Aorta (tissue), 5 donors: ENCODE measurements at regions not wholly inside any gene's neighbourhood (a gene's known extent, or its start where the extent isn't known, plus 50 kb on each side); places are given as distances from the start of the nearest gene placed in this dataset.

ENCODE experiments used
- ATAC-seq: fragments of 200-7000 bp; cut with Tn5 transposase; one replicate; pipeline ENCODE4 v1.9.1; 2022; ENCODE audit warnings: moderate library complexity; ENCODE audit not compliant: low FRiP score
- DNase-seq, 2 donors: peaks; one replicate each; pipeline ENCODE4 v3.0.0-alpha.2; 2020
- H3K27ac ChIP-seq, 2 donors: one replicate each; pipeline ENCODE4 v1.5.1; 2013; ENCODE audit warnings: low read length in 2 of 2, mild to moderate bottlenecking in 2 of 2, moderate library complexity in 2 of 2, control low read depth in 1 of 2, inconsistent platforms in 1 of 2, low read depth in 1 of 2
- H3K27me3 ChIP-seq, 2 donors: one replicate each; pipeline ENCODE4 v1.6.1; 2013; ENCODE audit warnings: control low read depth in 1 of 2, low read length in 1 of 2, mild to moderate bottlenecking in 1 of 2, moderate library complexity in 1 of 2; ENCODE audit not compliant: insufficient read depth in 2 of 2, control insufficient read depth in 1 of 2
- H3K36me3 ChIP-seq, 2 donors: one replicate each; pipeline ENCODE4 v1.6.1; 2013; ENCODE audit warnings: control low read depth in 1 of 2, low read length in 1 of 2, mild to moderate bottlenecking in 1 of 2; ENCODE audit not compliant: insufficient read depth in 2 of 2, control insufficient read depth in 1 of 2
- H3K4me1 ChIP-seq, 2 donors: one replicate each; pipeline ENCODE4 v1.6.1; 2013; ENCODE audit warnings: low read length in 2 of 2, control low read depth in 1 of 2, mild to moderate bottlenecking in 1 of 2, moderate library complexity in 1 of 2; ENCODE audit not compliant: insufficient read depth in 2 of 2, control insufficient read depth in 1 of 2
- H3K4me3 ChIP-seq, 2 donors: one replicate each; pipeline ENCODE4 v1.5.1; 2013; ENCODE audit warnings: low read length in 2 of 2, control low read depth in 1 of 2, mild to moderate bottlenecking in 1 of 2
- H3K9me3 ChIP-seq: one replicate; pipeline ENCODE4 v1.6.1; 2013; ENCODE audit warnings: mild to moderate bottlenecking, low read length; ENCODE audit not compliant: control insufficient read depth
- WGBS, 2 donors: extraction: QIAGEN DNeasy Blood & Tissue Kit; methylation state at CpG; one replicate each; pipeline ENCODE4 v1.1.7; 2013; 5-methylcytosine and 5-hydroxymethylcytosine counted together
- intact Hi-C, 2 donors: fragments of 100-400 bp; cut with DNase I; formaldehyde crosslinking; loops; one replicate each; pipeline versions ENCODE4 v1.14.2 to v1.15.0; 2022
- donor health status: healthy with polysubstance abuse.
- donor health status: Bipolar disorder and iron deficiency.
- donor health status: DM: no; HTN: no; CAD: no.
- donor health status: DM: no; HTN: no; CAD: no.
- donor health status: DM: yes; HTN: yes; CAD: no.

- Histone ChIP-seq H3K4me1 (no peaks in the 10 kb centered on the region), H3K27ac (no peak overlapping the region), H3K4me3 (no peak overlapping the region), H3K27me3 (no peaks in the 10 kb centered on the region), H3K9me3 (no peaks in the 10 kb centered on the region), H3K36me3 (no peaks in the 10 kb centered on the region)
- DNase-seq (no peak), ATAC-seq (no peak)
- WGBS, 2 donors, result 80 to 91% methylated on average over 1 of the region's 1 CpG
- intact Hi-C loops, result no loop called here
Observed at GRCh38 chr9:28805197-28805596, 1231.9 kb upstream of the C9orf72 start.

- Histone ChIP-seq H3K27me3 (no peaks in the 10 kb centered on the region), H3K4me1 (no peaks in the 10 kb centered on the region), H3K9me3 (no peaks in the 10 kb centered on the region), H3K27ac (no peak overlapping the region), H3K36me3 (no peaks in the 10 kb centered on the region), H3K4me3 (no peak overlapping the region)
- DNase-seq, result no peak
- no peak for ATAC-seq
- intact Hi-C loops, result no loop called here
Observed at GRCh38 chr9:28808042-28808441, 1234.8 kb upstream of the C9orf72 start.

GRCh38 chr9:28810388-28811075 lies 1237.3 kb upstream of the C9orf72 start:
- 50 to 60% methylated on average over 1 of the region's 1 CpG for WGBS, 2 donors
- no peak overlapping the region for H3K27ac ChIP-seq
- intact Hi-C loops, result no loop called here
- no peaks in the 10 kb centered on the region for H3K9me3 ChIP-seq
- no peaks in the 10 kb centered on the region for H3K27me3 ChIP-seq
- no peak for ATAC-seq
- no peak for DNase-seq
- no peak overlapping the region for H3K4me3 ChIP-seq
- no peaks in the 10 kb centered on the region for H3K36me3 ChIP-seq
- no peaks in the 10 kb centered on the region for H3K4me1 ChIP-seq

GRCh38 chr9:28820741-28821140 lies 1247.5 kb upstream of the C9orf72 start:
- Histone ChIP-seq H3K27me3 (no peaks in the 10 kb centered on the region), H3K27ac (no peak overlapping the region), H3K4me3 (no peak overlapping the region), H3K9me3 (no peaks in the 10 kb centered on the region), H3K4me1 (no peaks in the 10 kb centered on the region), H3K36me3 (no peaks in the 10 kb centered on the region)
- intact Hi-C loops, result no loop called here
- DNase-seq (no peak), ATAC-seq (no peak)
- WGBS, 2 donors, result 23 to 29% methylated on average over 2 of the region's 2 CpGs

GRCh38 chr9:28821240-28821639 lies 1248.0 kb upstream of the C9orf72 start:
- H3K4me1 ChIP-seq, result no peaks in the 10 kb centered on the region
- H3K36me3 ChIP-seq, result no peaks in the 10 kb centered on the region
- H3K27ac ChIP-seq, result no peak overlapping the region
- WGBS, 2 donors, result 42 to 56% methylated on average over 2 of the region's 2 CpGs
- H3K27me3 ChIP-seq, result no peaks in the 10 kb centered on the region
- intact Hi-C loops, result no loop called here
- no peak for DNase-seq
- ATAC-seq, result no peak
- H3K9me3 ChIP-seq, result no peaks in the 10 kb centered on the region
- no peak overlapping the region for H3K4me3 ChIP-seq

- Histone ChIP-seq H3K36me3 (no peaks in the 10 kb centered on the region), H3K4me1 (no peaks in the 10 kb centered on the region), H3K27ac (no peak overlapping the region), H3K4me3 (no peak overlapping the region), H3K9me3 (no peaks in the 10 kb centered on the region), H3K27me3 (no peaks in the 10 kb centered on the region)
- WGBS, 2 donors, result 46 to 47% methylated on average over 1 of the region's 1 CpG
- ATAC-seq (no peak), DNase-seq (no peak)
- intact Hi-C loops, result no loop called here
Observed at GRCh38 chr9:28824432-28824963, 1251.2 kb upstream of the C9orf72 start.

- Histone ChIP-seq H3K27ac (no peak overlapping the region), H3K4me3 (no peak overlapping the region), H3K36me3 (no peaks in the 10 kb centered on the region), H3K9me3 (peaks cover 1% of the 10 kb centered on the region), H3K27me3 (no peaks in the 10 kb centered on the region), H3K4me1 (no peaks in the 10 kb centered on the region)
- DNase-seq, result no peak
- ATAC-seq, result no peak
- WGBS, 2 donors, result 22 to 40% methylated on average over 3 of the region's 3 CpGs
- intact Hi-C loops, result no loop called here
Observed at GRCh38 chr9:28832168-28832770, 1259.0 kb upstream of the C9orf72 start.

- intact Hi-C loops, result no loop called here
- 68 to 83% methylated on average over 1 of the region's 1 CpG for WGBS, 2 donors
Observed at GRCh38 chr9:28834156-28834555, 1260.9 kb upstream of the C9orf72 start.

GRCh38 chr9:28839778-28840430 lies 1266.6 kb upstream of the C9orf72 start:
- ATAC-seq (peak; percentile 26), DNase-seq (no peak)
- peaks cover 3% of the 10 kb centered on the region for H3K9me3 ChIP-seq
- no peak overlapping the region for H3K27ac ChIP-seq
- no peaks in the 10 kb centered on the region for H3K27me3 ChIP-seq
- no peaks in the 10 kb centered on the region for H3K36me3 ChIP-seq
- H3K4me3 ChIP-seq, result no peak overlapping the region
- intact Hi-C loops, result no loop called here
- no peaks in the 10 kb centered on the region for H3K4me1 ChIP-seq
- WGBS, 2 donors, result 85 to 89% methylated on average over 9 of the region's 9 CpGs

More at GRCh38 chr9:28834156-28834555, 1260.9 kb upstream of the C9orf72 start:
- Histone ChIP-seq H3K27ac (no peak overlapping the region), H3K9me3 (peaks cover 1% of the 10 kb centered on the region), H3K27me3 (no peaks in the 10 kb centered on the region), H3K4me3 (no peak overlapping the region), H3K4me1 (no peaks in the 10 kb centered on the region), H3K36me3 (no peaks in the 10 kb centered on the region)
- ATAC-seq (no peak), DNase-seq (no peak)
